Thyroid gland (tissue), 4 donors: ENCODE measurements at regions not wholly inside any gene's neighbourhood (a gene's known extent, or its start where the extent isn't known, plus 50 kb on each side); places are given as distances from the start of the nearest gene placed in this dataset.

ENCODE experiments used
- DNase-seq, 2 donors: peaks; one replicate each; pipeline ENCODE4 v3.0.0-alpha.2; 2019
- H3K27ac ChIP-seq, 3 donors: fragments of 200-600 bp; sonication (generic); 1 replicate in 2 of 3; 2 replicates in 1 of 3; pipeline ENCODE4 v1.5.1; 2016 to 2019; ENCODE audit warnings: mild to moderate bottlenecking in 1 of 3, moderate library complexity in 1 of 3
- H3K27me3 ChIP-seq: fragments of 200-600 bp; sonication (generic); one replicate; pipeline ENCODE4 v1.5.1; 2019
- H3K36me3 ChIP-seq, 2 donors: fragments of 200-600 bp; sonication (generic); one replicate each; pipeline ENCODE4 v1.5.1; 2016 to 2019
- H3K4me1 ChIP-seq, 2 donors: fragments of 200-600 bp; sonication (generic); one replicate each; pipeline ENCODE4 v1.5.1; 2017 to 2019
- H3K4me3 ChIP-seq, 3 donors: fragments of 200-600 bp; sonication (generic); replicated peaks in 1 of 3; 1 replicate in 2 of 3; 2 replicates in 1 of 3; pipeline ENCODE4 v1.5.1; 2016; ENCODE audit warnings: mild to moderate bottlenecking in 1 of 3
- H3K9me3 ChIP-seq: fragments of 200-600 bp; sonication (generic); one replicate; pipeline ENCODE4 v1.5.1; 2017
- POLR2A ChIP-seq, 2 donors: fragments of 450-650 bp; IDR thresholded peaks; one replicate each; pipeline ENCODE4 v1.6.1; 2017; ENCODE audit warnings: antibody characterized with exemption in 2 of 2, mild to moderate bottlenecking in 2 of 2, moderate library complexity in 1 of 2
- WGBS, 2 donors: methylation state at CpG; one replicate each; pipeline ENCODE4 v1.1.5; 2017; 5-methylcytosine and 5-hydroxymethylcytosine counted together
- intact Hi-C: fragments of 100-400 bp; cut with DNase I; formaldehyde crosslinking; loops from one replicate; pipeline ENCODE4 v1.15.1; 2023
- TF ChIP-seq, protein P1 (sequence below), 6 experiments: fragments of 200-600 bp in 3 of 6; fragments of 450-650 bp in 3 of 6; sonication (generic) in 3 of 6; IDR thresholded peaks; one replicate each; pipeline ENCODE4 v1.5.1; 2016 to 2019; ENCODE audit warnings: antibody characterized with exemption in 6 of 6, mild to moderate bottlenecking in 2 of 6, inconsistent platforms in 1 of 6, moderate library complexity in 1 of 6

GRCh38 chr4:126734465-126734864, 898.3 kb upstream of the INTU start:
- Histone ChIP-seq H3K9me3 (no peaks in the 10 kb centered on the region), H3K27me3 (no peaks in the 10 kb centered on the region), H3K27ac (no peak overlapping the region), H3K4me1 (no peaks in the 10 kb centered on the region), H3K4me3 (no peak overlapping the region), H3K36me3 (no peaks in the 10 kb centered on the region)
- intact Hi-C loops, result no loop called here
- no peak for DNase-seq
- 30 to 66% methylated on average over 2 of the region's 2 CpGs for WGBS, 2 donors
- TF ChIP-seq, protein P1, sequence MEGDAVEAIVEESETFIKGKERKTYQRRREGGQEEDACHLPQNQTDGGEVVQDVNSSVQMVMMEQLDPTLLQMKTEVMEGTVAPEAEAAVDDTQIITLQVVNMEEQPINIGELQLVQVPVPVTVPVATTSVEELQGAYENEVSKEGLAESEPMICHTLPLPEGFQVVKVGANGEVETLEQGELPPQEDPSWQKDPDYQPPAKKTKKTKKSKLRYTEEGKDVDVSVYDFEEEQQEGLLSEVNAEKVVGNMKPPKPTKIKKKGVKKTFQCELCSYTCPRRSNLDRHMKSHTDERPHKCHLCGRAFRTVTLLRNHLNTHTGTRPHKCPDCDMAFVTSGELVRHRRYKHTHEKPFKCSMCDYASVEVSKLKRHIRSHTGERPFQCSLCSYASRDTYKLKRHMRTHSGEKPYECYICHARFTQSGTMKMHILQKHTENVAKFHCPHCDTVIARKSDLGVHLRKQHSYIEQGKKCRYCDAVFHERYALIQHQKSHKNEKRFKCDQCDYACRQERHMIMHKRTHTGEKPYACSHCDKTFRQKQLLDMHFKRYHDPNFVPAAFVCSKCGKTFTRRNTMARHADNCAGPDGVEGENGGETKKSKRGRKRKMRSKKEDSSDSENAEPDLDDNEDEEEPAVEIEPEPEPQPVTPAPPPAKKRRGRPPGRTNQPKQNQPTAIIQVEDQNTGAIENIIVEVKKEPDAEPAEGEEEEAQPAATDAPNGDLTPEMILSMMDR (IDR thresholded peaks at IDR 0.05), result no peak
- TF ChIP-seq POLR2A (IDR thresholded peaks at IDR 0.05), result no peak

GRCh38 chr4:126735294-126736132, 897.2 kb upstream of the INTU start:
- Histone ChIP-seq H3K9me3 (no peaks in the 10 kb centered on the region), H3K4me1 (no peaks in the 10 kb centered on the region), H3K27me3 (no peaks in the 10 kb centered on the region), H3K4me3 (no peak overlapping the region), H3K36me3 (no peaks in the 10 kb centered on the region), H3K27ac (no peak overlapping the region)
- TF ChIP-seq, protein P1 (IDR thresholded peaks at IDR 0.05), result no peak
- no peak for TF ChIP-seq POLR2A (IDR thresholded peaks at IDR 0.05)
- intact Hi-C loops, result no loop called here
- DNase-seq, result no peak
- 94 to 96% methylated on average over 3 of the region's 3 CpGs for WGBS, 2 donors

- no peak for DNase-seq
- Histone ChIP-seq H3K27ac (no peak overlapping the region), H3K4me1 (no peaks in the 10 kb centered on the region), H3K27me3 (no peaks in the 10 kb centered on the region), H3K4me3 (no peak overlapping the region), H3K9me3 (no peaks in the 10 kb centered on the region), H3K36me3 (no peaks in the 10 kb centered on the region)
- WGBS, 2 donors, result 97% methylated on average over 3 of the region's 3 CpGs
- TF ChIP-seq, protein P1 (IDR thresholded peaks at IDR 0.05), result no peak
- no peak for TF ChIP-seq POLR2A (IDR thresholded peaks at IDR 0.05)
- intact Hi-C loops, result no loop called here
Measured at GRCh38 chr4:126736133-126736518, 896.6 kb upstream of the INTU start.

- Histone ChIP-seq H3K4me1 (no peaks in the 10 kb centered on the region), H3K27ac (no peak overlapping the region), H3K27me3 (no peaks in the 10 kb centered on the region), H3K36me3 (no peaks in the 10 kb centered on the region), H3K4me3 (no peak overlapping the region), H3K9me3 (no peaks in the 10 kb centered on the region)
- WGBS, 2 donors, result 77 to 79% methylated on average over 4 of the region's 4 CpGs
- intact Hi-C loops, result no loop called here
- no peak for DNase-seq
- TF ChIP-seq, protein P1 (IDR thresholded peaks at IDR 0.05), result no peak
- no peak for TF ChIP-seq POLR2A (IDR thresholded peaks at IDR 0.05)
Measured at GRCh38 chr4:126737899-126738526, 894.7 kb upstream of the INTU start.

DNA sequence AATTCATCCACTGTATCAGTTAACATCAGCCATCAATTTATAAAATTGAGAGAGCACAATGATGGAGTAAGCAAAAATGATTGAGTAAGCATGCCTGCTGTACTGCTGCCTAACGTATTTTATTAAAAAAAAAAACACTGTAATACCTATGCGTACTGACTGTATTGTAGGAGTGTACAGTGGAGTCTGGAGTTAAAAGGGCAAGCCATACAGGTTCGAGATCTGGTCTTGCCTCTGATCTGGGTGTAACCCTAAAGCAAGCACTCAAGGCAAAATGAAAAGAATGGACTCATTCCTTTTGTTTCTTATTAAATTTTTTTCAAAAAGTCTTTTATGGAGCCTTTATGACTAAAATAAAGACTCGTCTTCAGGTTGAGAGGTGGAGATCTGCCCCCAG, 894.2 kb upstream of the INTU start:
- Histone ChIP-seq H3K36me3 (no peaks in the 10 kb centered on the region), H3K4me3 (no peak overlapping the region), H3K9me3 (no peaks in the 10 kb centered on the region), H3K27me3 (no peaks in the 10 kb centered on the region), H3K27ac (no peak overlapping the region), H3K4me1 (no peaks in the 10 kb centered on the region)
- WGBS, 2 donors, result 86 to 88% methylated on average over 4 of the region's 4 CpGs
- TF ChIP-seq, protein P1 (IDR thresholded peaks at IDR 0.05), result no peak
- TF ChIP-seq POLR2A (IDR thresholded peaks at IDR 0.05), result no peak
- DNase-seq, result no peak
- intact Hi-C loops, result no loop called here
